GM23338 (cell line): ENCODE measurements at regions not wholly inside any gene's neighbourhood (a gene's known extent, or its start where the extent isn't known, plus 50 kb on each side); places are given as distances from the start of the nearest gene placed in this dataset.

Source experiments
- CREB1 ChIP-seq: fragments of 250-450 bp; sonication (Bioruptor Pico); IDR thresholded peaks from 2 replicates; pipeline ENCODE4 v1.5.0; 2020; ENCODE audit warnings: low read depth, mild to moderate bottlenecking, moderate library complexity
- ETS1 ChIP-seq: IDR thresholded peaks from 2 replicates; pipeline ENCODE4 v1.6.1; 2016; ENCODE audit warnings: antibody characterized with exemption
- EZH2 ChIP-seq: fragments of 200-600 bp; sonication (generic); IDR thresholded peaks from one replicate; pipeline ENCODE4 v1.8.0; 2017; ENCODE audit warnings: antibody characterized with exemption, mild to moderate bottlenecking, low read depth; ENCODE audit not compliant: unreplicated experiment
- EZH2phosphoT487 ChIP-seq: fragments of 200-600 bp; sonication (generic); IDR thresholded peaks from one replicate; pipeline ENCODE4 v1.8.1; 2018; ENCODE audit warnings: antibody characterized with exemption; ENCODE audit not compliant: unreplicated experiment
- NANOG ChIP-seq: IDR thresholded peaks from 2 replicates; pipeline ENCODE4 v1.6.1; 2016; ENCODE audit warnings: antibody characterized with exemption, borderline replicate concordance
- POLR2AphosphoS5 ChIP-seq: IDR thresholded peaks from 2 replicates; pipeline ENCODE4 v1.6.1; 2016; ENCODE audit warnings: antibody characterized with exemption, low read depth
- REST ChIP-seq: IDR thresholded peaks from one replicate; pipeline ENCODE4 v1.6.1; 2018; ENCODE audit warnings: antibody characterized with exemption; ENCODE audit not compliant: unreplicated experiment
- STAT1 ChIP-seq: IDR thresholded peaks from one replicate; pipeline ENCODE4 v1.6.1; 2016; ENCODE audit warnings: antibody characterized with exemption; ENCODE audit not compliant: unreplicated experiment
- ZNF114 ChIP-seq: fragments of 250-450 bp; sonication (Bioruptor Pico); IDR thresholded peaks from 2 replicates; pipeline ENCODE4 v1.5.0; 2020; ENCODE audit warnings: mild to moderate bottlenecking, moderate library complexity
- ZNF331 ChIP-seq: fragments of 250-450 bp; sonication (Bioruptor Pico); IDR thresholded peaks from 2 replicates; pipeline ENCODE4 v1.5.0; 2020; ENCODE audit warnings: low read depth, mild to moderate bottlenecking, moderate library complexity
- TF ChIP-seq, protein P1 (sequence below), 2 experiments: fragments of 200-600 bp in 1 of 2; sonication (generic) in 1 of 2; conservative IDR thresholded peaks; 2 replicates each; pipeline versions ENCODE4 v1.5.1 to v1.6.1; 2016 to 2017; ENCODE audit warnings: antibody characterized with exemption in 2 of 2, low read depth in 2 of 2, mild to moderate bottlenecking in 2 of 2, moderate library complexity in 1 of 2

GRCh38 chr3:166451997-166452396 lies 614.8 kb upstream of the BCHE start:
- TF ChIP-seq, protein P1, sequence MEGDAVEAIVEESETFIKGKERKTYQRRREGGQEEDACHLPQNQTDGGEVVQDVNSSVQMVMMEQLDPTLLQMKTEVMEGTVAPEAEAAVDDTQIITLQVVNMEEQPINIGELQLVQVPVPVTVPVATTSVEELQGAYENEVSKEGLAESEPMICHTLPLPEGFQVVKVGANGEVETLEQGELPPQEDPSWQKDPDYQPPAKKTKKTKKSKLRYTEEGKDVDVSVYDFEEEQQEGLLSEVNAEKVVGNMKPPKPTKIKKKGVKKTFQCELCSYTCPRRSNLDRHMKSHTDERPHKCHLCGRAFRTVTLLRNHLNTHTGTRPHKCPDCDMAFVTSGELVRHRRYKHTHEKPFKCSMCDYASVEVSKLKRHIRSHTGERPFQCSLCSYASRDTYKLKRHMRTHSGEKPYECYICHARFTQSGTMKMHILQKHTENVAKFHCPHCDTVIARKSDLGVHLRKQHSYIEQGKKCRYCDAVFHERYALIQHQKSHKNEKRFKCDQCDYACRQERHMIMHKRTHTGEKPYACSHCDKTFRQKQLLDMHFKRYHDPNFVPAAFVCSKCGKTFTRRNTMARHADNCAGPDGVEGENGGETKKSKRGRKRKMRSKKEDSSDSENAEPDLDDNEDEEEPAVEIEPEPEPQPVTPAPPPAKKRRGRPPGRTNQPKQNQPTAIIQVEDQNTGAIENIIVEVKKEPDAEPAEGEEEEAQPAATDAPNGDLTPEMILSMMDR (conservative IDR thresholded peaks at IDR 0.05; ENCODE audit: low read depth in 2 of 2) = no peak
- TF ChIP-seq STAT1 (no peak), EZH2 (no peak), CREB1 (CRISPR knock-in tag) (no peak), ETS1 (no peak), ZNF331 (CRISPR knock-in tag) (no peak), REST (no peak), EZH2phosphoT487 (no peak), POLR2AphosphoS5 (no peak), ZNF114 (no peak), NANOG (no peak)
